Neural progenitor cell (in vitro differentiated cells): ENCODE measurements at regions not wholly inside any gene's neighbourhood (a gene's known extent, or its start where the extent isn't known, plus 50 kb on each side); places are given as distances from the start of the nearest gene placed in this dataset.

Experiments
- DNase-seq: peaks from one replicate; pipeline ENCODE4 v3.0.0-alpha.2; 2016; ENCODE audit warnings: low spot score
- H2AFZ ChIP-seq: fragments of 200-600 bp; sonication (generic); replicated peaks from 2 replicates; pipeline ENCODE4 v1.6.1; 2016; ENCODE audit warnings: antibody characterized with exemption
- H3F3A ChIP-seq: fragments of 200-600 bp; sonication (generic); 2 replicates; pipeline ENCODE4 v1.6.1; 2016; ENCODE audit warnings: antibody characterized with exemption, low read depth
- H3K27ac ChIP-seq: fragments of 200-600 bp; sonication (generic); 2 replicates; pipeline ENCODE4 v1.5.1; 2016; ENCODE audit warnings: mild to moderate bottlenecking
- H3K27me3 ChIP-seq: fragments of 200-600 bp; sonication (generic); 2 replicates; pipeline ENCODE4 v1.6.1; 2016; ENCODE audit warnings: mild to moderate bottlenecking, moderate library complexity
- H3K36me3 ChIP-seq: fragments of 200-600 bp; sonication (generic); 2 replicates; pipeline ENCODE4 v1.5.1; 2016
- H3K4me1 ChIP-seq: fragments of 200-600 bp; sonication (generic); 2 replicates; pipeline ENCODE4 v1.6.1; 2016; ENCODE audit warnings: mixed run types
- H3K4me2 ChIP-seq: fragments of 200-600 bp; sonication (generic); 2 replicates; pipeline ENCODE4 v1.6.1; 2016
- H3K4me3 ChIP-seq: fragments of 200-600 bp; sonication (generic); 2 replicates; pipeline ENCODE4 v1.5.1; 2016
- H3K79me2 ChIP-seq: fragments of 200-600 bp; sonication (generic); 2 replicates; pipeline ENCODE4 v1.6.1; 2016; ENCODE audit warnings: low read depth
- H3K9ac ChIP-seq: fragments of 200-600 bp; sonication (generic); 2 replicates; pipeline ENCODE4 v1.6.1; 2016
- H3K9me3 ChIP-seq: fragments of 200-600 bp; sonication (generic); 2 replicates; pipeline ENCODE4 v1.5.1; 2016; ENCODE audit warnings: low read depth
- H4K20me1 ChIP-seq: fragments of 200-600 bp; sonication (generic); 2 replicates; pipeline ENCODE4 v1.6.1; 2016; ENCODE audit warnings: low read depth
- H3K27ac Mint-ChIP-seq: 3 replicates; pipeline ENCODE4 v1.8.0; 2021; ENCODE audit warnings: mixed read lengths
- H3K27me3 Mint-ChIP-seq: 2 replicates; pipeline ENCODE4 v1.8.0; 2022; ENCODE audit warnings: low read depth, mild to moderate bottlenecking, inconsistent platforms, moderate library complexity, mixed read lengths; ENCODE audit not compliant: insufficient read depth
- H3K36me3 Mint-ChIP-seq: 3 replicates; pipeline ENCODE4 v1.8.0; 2021; ENCODE audit warnings: mixed read lengths
- H3K4me1 Mint-ChIP-seq: 3 replicates; pipeline ENCODE4 v1.8.0; 2021; ENCODE audit warnings: mixed read lengths
- H3K4me3 Mint-ChIP-seq: 3 replicates; pipeline ENCODE4 v1.8.0; 2021; ENCODE audit warnings: mild to moderate bottlenecking, moderate library complexity, mixed read lengths
- H3K9me3 Mint-ChIP-seq: 3 replicates; pipeline ENCODE4 v1.8.0; 2020; ENCODE audit warnings: mixed read lengths
- EZH2 ChIP-seq: fragments of 200-600 bp; sonication (generic); IDR thresholded peaks from 2 replicates; pipeline ENCODE4 v1.6.1; 2017; ENCODE audit warnings: antibody characterized with exemption, mild to moderate bottlenecking, moderate library complexity
- EZH2phosphoT487 ChIP-seq: fragments of 200-600 bp; sonication (generic); IDR thresholded peaks from 2 replicates; pipeline ENCODE4 v1.6.1; 2017; ENCODE audit warnings: antibody characterized with exemption
- TF ChIP-seq, protein P1 (sequence below): fragments of 200-600 bp; sonication (generic); IDR thresholded peaks from 2 replicates; pipeline ENCODE4 v1.5.1; 2017; ENCODE audit warnings: antibody characterized with exemption, mild to moderate bottlenecking

DNA sequence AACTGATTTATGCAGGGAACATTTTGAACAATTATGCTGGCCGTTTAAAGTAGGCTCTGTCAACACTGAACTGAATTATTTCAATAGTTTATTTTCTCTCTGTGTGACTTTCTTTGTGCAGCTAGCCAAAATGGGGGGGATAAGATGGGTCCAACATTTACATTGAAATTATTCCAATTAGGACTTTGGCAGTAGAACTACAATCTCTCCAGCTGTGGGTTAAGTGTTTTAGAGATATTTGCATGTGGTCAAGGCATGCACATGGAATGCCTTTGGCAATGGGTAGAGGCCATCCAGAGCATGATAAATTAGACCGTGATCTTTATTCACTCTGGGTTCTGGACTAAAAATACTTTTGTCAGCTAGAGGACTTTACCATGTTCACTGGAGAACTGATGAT, 107.9 kb upstream of the ELOVL6 start:
- no peak overlapping the region for H3K4me3 ChIP-seq
- H3K27me3 ChIP-seq: no peaks in the 10 kb centered on the region
- Mint-ChIP-seq H3K4me1 (no peaks in the 10 kb centered on the region), H3K27me3 (no peaks in the 10 kb centered on the region), H3K27ac (no peak overlapping the region), H3K4me3 (no peak overlapping the region), H3K36me3 (no peaks in the 10 kb centered on the region), H3K9me3 (no peaks in the 10 kb centered on the region)
- H3K27ac ChIP-seq: no peak overlapping the region
- no peak overlapping the region for H2AFZ ChIP-seq
- H3K9ac ChIP-seq: no peak overlapping the region
- no peak overlapping the region for H3K4me2 ChIP-seq
- H3K79me2 ChIP-seq: no peaks in the 10 kb centered on the region
- no peaks in the 10 kb centered on the region for H3F3A ChIP-seq
- H3K9me3 ChIP-seq: no peaks in the 10 kb centered on the region
- H4K20me1 ChIP-seq: no peaks in the 10 kb centered on the region
- no peak for TF ChIP-seq EZH2phosphoT487
- TF ChIP-seq, protein P1, sequence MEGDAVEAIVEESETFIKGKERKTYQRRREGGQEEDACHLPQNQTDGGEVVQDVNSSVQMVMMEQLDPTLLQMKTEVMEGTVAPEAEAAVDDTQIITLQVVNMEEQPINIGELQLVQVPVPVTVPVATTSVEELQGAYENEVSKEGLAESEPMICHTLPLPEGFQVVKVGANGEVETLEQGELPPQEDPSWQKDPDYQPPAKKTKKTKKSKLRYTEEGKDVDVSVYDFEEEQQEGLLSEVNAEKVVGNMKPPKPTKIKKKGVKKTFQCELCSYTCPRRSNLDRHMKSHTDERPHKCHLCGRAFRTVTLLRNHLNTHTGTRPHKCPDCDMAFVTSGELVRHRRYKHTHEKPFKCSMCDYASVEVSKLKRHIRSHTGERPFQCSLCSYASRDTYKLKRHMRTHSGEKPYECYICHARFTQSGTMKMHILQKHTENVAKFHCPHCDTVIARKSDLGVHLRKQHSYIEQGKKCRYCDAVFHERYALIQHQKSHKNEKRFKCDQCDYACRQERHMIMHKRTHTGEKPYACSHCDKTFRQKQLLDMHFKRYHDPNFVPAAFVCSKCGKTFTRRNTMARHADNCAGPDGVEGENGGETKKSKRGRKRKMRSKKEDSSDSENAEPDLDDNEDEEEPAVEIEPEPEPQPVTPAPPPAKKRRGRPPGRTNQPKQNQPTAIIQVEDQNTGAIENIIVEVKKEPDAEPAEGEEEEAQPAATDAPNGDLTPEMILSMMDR: no peak
- no peak for TF ChIP-seq EZH2
- H3K36me3 ChIP-seq: no peaks in the 10 kb centered on the region
- no peak for DNase-seq
- no peaks in the 10 kb centered on the region for H3K4me1 ChIP-seq

DNA sequence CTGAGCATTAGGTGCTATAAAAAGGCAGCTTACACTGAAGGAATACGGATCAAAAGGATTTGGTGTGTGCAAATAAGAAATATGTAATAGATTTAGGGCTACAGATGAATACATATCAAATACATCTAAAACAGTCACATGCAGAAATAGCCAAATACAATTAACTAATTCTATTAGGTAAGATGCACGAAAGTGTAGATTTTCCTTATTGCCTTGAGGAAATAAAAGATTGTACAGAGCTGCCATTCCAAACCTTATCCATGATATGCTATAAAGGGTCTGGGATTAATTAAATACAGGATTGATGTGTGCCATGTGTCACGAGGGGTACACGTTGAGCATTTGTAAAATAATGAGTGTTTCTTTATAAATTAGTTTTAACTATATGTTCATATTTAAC, 107.0 kb upstream of the ELOVL6 start:
- Mint-ChIP-seq H3K36me3 (no peaks in the 10 kb centered on the region), H3K27me3 (no peaks in the 10 kb centered on the region), H3K9me3 (no peaks in the 10 kb centered on the region), H3K4me1 (no peaks in the 10 kb centered on the region), H3K27ac (no peak overlapping the region), H3K4me3 (no peak overlapping the region)
- no peaks in the 10 kb centered on the region for H4K20me1 ChIP-seq
- no peaks in the 10 kb centered on the region for H3K9me3 ChIP-seq
- no peaks in the 10 kb centered on the region for H3K4me1 ChIP-seq
- H3K27ac ChIP-seq: no peak overlapping the region
- no peak overlapping the region for H3K4me3 ChIP-seq
- H3K27me3 ChIP-seq: no peaks in the 10 kb centered on the region
- no peaks in the 10 kb centered on the region for H3K79me2 ChIP-seq
- no peak overlapping the region for H2AFZ ChIP-seq
- TF ChIP-seq, protein P1: no peak
- TF ChIP-seq EZH2: no peak
- no peak for TF ChIP-seq EZH2phosphoT487
- H3K9ac ChIP-seq: no peak overlapping the region
- H3K4me2 ChIP-seq: no peak overlapping the region
- H3K36me3 ChIP-seq: no peaks in the 10 kb centered on the region
- no peaks in the 10 kb centered on the region for H3F3A ChIP-seq
- DNase-seq: no peak

DNA sequence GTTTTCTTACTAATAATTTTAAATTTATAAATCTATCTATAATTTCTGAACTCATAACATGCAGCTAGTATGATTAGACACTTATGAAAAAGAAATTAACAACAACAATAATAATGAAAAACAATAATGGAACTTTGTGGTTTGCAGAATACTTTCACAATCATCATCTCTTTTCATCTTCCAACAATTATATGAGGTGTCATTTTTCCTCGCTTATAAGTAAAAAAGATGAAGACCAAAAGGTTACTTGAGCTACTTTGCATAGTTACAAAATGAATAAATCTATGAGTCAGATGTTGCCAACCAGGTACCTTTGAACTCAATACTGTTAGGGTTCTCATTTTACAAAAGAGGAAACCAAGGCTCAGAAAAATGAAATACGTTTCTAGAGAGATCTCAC, 98.5 kb upstream of the ELOVL6 start:
- Mint-ChIP-seq H3K27me3 (no peaks in the 10 kb centered on the region), H3K4me1 (no peaks in the 10 kb centered on the region), H3K4me3 (no peak overlapping the region), H3K9me3 (no peaks in the 10 kb centered on the region), H3K27ac (no peak overlapping the region), H3K36me3 (no peaks in the 10 kb centered on the region)
- no peaks in the 10 kb centered on the region for H3K36me3 ChIP-seq
- TF ChIP-seq EZH2 (no peak), EZH2phosphoT487 (no peak)
- TF ChIP-seq, protein P1: no peak
- no peak overlapping the region for H3K27ac ChIP-seq
- no peaks in the 10 kb centered on the region for H3K79me2 ChIP-seq
- no peaks in the 10 kb centered on the region for H3F3A ChIP-seq
- no peak overlapping the region for H2AFZ ChIP-seq
- no peak overlapping the region for H3K9ac ChIP-seq
- no peaks in the 10 kb centered on the region for H3K27me3 ChIP-seq
- H3K9me3 ChIP-seq: no peaks in the 10 kb centered on the region
- H3K4me3 ChIP-seq: no peak overlapping the region
- no peaks in the 10 kb centered on the region for H3K4me1 ChIP-seq
- H3K4me2 ChIP-seq: no peak overlapping the region
- no peak for DNase-seq
- H4K20me1 ChIP-seq: no peaks in the 10 kb centered on the region

GRCh38 chr4:110294165-110294564, 95.8 kb upstream of the ELOVL6 start:
- Histone ChIP-seq H3K9ac (no peak overlapping the region), H3K79me2 (no peaks in the 10 kb centered on the region), H3K9me3 (no peaks in the 10 kb centered on the region), H3K4me3 (no peak overlapping the region), H3K36me3 (no peaks in the 10 kb centered on the region), H3F3A (no peaks in the 10 kb centered on the region), H4K20me1 (no peaks in the 10 kb centered on the region), H3K4me1 (no peaks in the 10 kb centered on the region), H3K27ac (no peak overlapping the region), H3K27me3 (no peaks in the 10 kb centered on the region), H3K4me2 (no peak overlapping the region), H2AFZ (no peak overlapping the region)
- no peaks in the 10 kb centered on the region for H3K36me3 Mint-ChIP-seq
- no peaks in the 10 kb centered on the region for H3K9me3 Mint-ChIP-seq
- TF ChIP-seq, protein P1: no peak
- TF ChIP-seq EZH2phosphoT487 (no peak), EZH2 (no peak)
- H3K4me1 Mint-ChIP-seq: no peaks in the 10 kb centered on the region
- no peak overlapping the region for H3K27ac Mint-ChIP-seq
- DNase-seq: no peak
- no peak overlapping the region for H3K4me3 Mint-ChIP-seq
- peaks cover 2% of the 10 kb centered on the region for H3K27me3 Mint-ChIP-seq
